NCI-H2107 treated with DMSO at 0.1 percent for 48 hours (cell line): ENCODE measurements at regions not wholly inside any gene's neighbourhood (a gene's known extent, or its start where the extent isn't known, plus 50 kb on each side); places are given as distances from the start of the nearest gene placed in this dataset.
"Not testable (repeated sequence)": the region's sequence is repeated elsewhere in the genome, so short reads cannot be mapped to it uniquely, and the experiment has no call there.

Source experiments
- DNase-seq: peaks from one replicate; lab custom pipeline; 2025; ENCODE audit not compliant: unreplicated experiment; lab: John Stamatoyannopoulos, UW

GRCh38 chr16:29278097-29278871 is 128.2 kb downstream of the NPIPB11 start:
- not testable (repeated sequence) for DNase-seq

GRCh38 chr16:29276446-29276845 is 130.1 kb downstream of the NPIPB11 start:
- not testable (repeated sequence) for DNase-seq

- DNase-seq: not testable (repeated sequence)
Measured at GRCh38 chr16:29274055-29275035, 132.2 kb downstream of the NPIPB11 start.

- not testable (repeated sequence) for DNase-seq
Measured at GRCh38 chr16:29273298-29274054, 133.0 kb downstream of the NPIPB11 start.

- not testable (repeated sequence) for DNase-seq
Measured at GRCh38 chr16:29271721-29272675, 134.5 kb downstream of the NPIPB11 start.

GRCh38 chr16:29270923-29271322 is 135.6 kb downstream of the NPIPB11 start:
- not testable (repeated sequence) for DNase-seq

- DNase-seq: not testable (repeated sequence)
Measured at GRCh38 chr16:29270033-29270432, 136.5 kb downstream of the NPIPB11 start.

GRCh38 chr16:29269192-29269811 is 137.2 kb downstream of the NPIPB11 start:
- DNase-seq: not testable (repeated sequence)

GRCh38 chr16:29268785-29269191 is 137.7 kb downstream of the NPIPB11 start:
- not testable (repeated sequence) for DNase-seq

GRCh38 chr16:29268348-29268747 is 138.2 kb downstream of the NPIPB11 start:
- not testable (repeated sequence) for DNase-seq

GRCh38 chr16:29267891-29268290 is 138.6 kb downstream of the NPIPB11 start:
- not testable (repeated sequence) for DNase-seq

GRCh38 chr16:29267055-29267619 is 139.4 kb downstream of the NPIPB11 start:
- not testable (repeated sequence) for DNase-seq

- not testable (repeated sequence) for DNase-seq
Measured at GRCh38 chr16:29266612-29267011, 139.9 kb downstream of the NPIPB11 start.

GRCh38 chr16:29265255-29265853 is 141.2 kb downstream of the NPIPB11 start:
- not testable (repeated sequence) for DNase-seq

GRCh38 chr16:29264080-29264837 is 142.3 kb downstream of the NPIPB11 start:
- DNase-seq: not testable (repeated sequence)

- DNase-seq: not testable (repeated sequence)
Measured at GRCh38 chr16:29262725-29263124, 143.8 kb downstream of the NPIPB11 start.

- DNase-seq: not testable (repeated sequence)
Measured at GRCh38 chr16:29261427-29262248, 144.9 kb downstream of the NPIPB11 start.
